Neural progenitor cell (in vitro differentiated cells): ENCODE measurements at regions not wholly inside any gene's neighbourhood (a gene's known extent, or its start where the extent isn't known, plus 50 kb on each side); places are given as distances from the start of the nearest gene placed in this dataset.

Experiments
- DNase-seq: peaks from one replicate; pipeline ENCODE4 v3.0.0-alpha.2; 2016; ENCODE audit warnings: low spot score
- H2AFZ ChIP-seq: fragments of 200-600 bp; sonication (generic); replicated peaks from 2 replicates; pipeline ENCODE4 v1.6.1; 2016; ENCODE audit warnings: antibody characterized with exemption
- H3F3A ChIP-seq: fragments of 200-600 bp; sonication (generic); 2 replicates; pipeline ENCODE4 v1.6.1; 2016; ENCODE audit warnings: antibody characterized with exemption, low read depth
- H3K27ac ChIP-seq: fragments of 200-600 bp; sonication (generic); 2 replicates; pipeline ENCODE4 v1.5.1; 2016; ENCODE audit warnings: mild to moderate bottlenecking
- H3K27me3 ChIP-seq: fragments of 200-600 bp; sonication (generic); 2 replicates; pipeline ENCODE4 v1.6.1; 2016; ENCODE audit warnings: mild to moderate bottlenecking, moderate library complexity
- H3K36me3 ChIP-seq: fragments of 200-600 bp; sonication (generic); 2 replicates; pipeline ENCODE4 v1.5.1; 2016
- H3K4me1 ChIP-seq: fragments of 200-600 bp; sonication (generic); 2 replicates; pipeline ENCODE4 v1.6.1; 2016; ENCODE audit warnings: mixed run types
- H3K4me2 ChIP-seq: fragments of 200-600 bp; sonication (generic); 2 replicates; pipeline ENCODE4 v1.6.1; 2016
- H3K4me3 ChIP-seq: fragments of 200-600 bp; sonication (generic); 2 replicates; pipeline ENCODE4 v1.5.1; 2016
- H3K79me2 ChIP-seq: fragments of 200-600 bp; sonication (generic); 2 replicates; pipeline ENCODE4 v1.6.1; 2016; ENCODE audit warnings: low read depth
- H3K9ac ChIP-seq: fragments of 200-600 bp; sonication (generic); 2 replicates; pipeline ENCODE4 v1.6.1; 2016
- H3K9me3 ChIP-seq: fragments of 200-600 bp; sonication (generic); 2 replicates; pipeline ENCODE4 v1.5.1; 2016; ENCODE audit warnings: low read depth
- H4K20me1 ChIP-seq: fragments of 200-600 bp; sonication (generic); 2 replicates; pipeline ENCODE4 v1.6.1; 2016; ENCODE audit warnings: low read depth
- H3K27ac Mint-ChIP-seq: 3 replicates; pipeline ENCODE4 v1.8.0; 2021; ENCODE audit warnings: mixed read lengths
- H3K27me3 Mint-ChIP-seq: 2 replicates; pipeline ENCODE4 v1.8.0; 2022; ENCODE audit warnings: low read depth, mild to moderate bottlenecking, inconsistent platforms, moderate library complexity, mixed read lengths; ENCODE audit not compliant: insufficient read depth
- H3K36me3 Mint-ChIP-seq: 3 replicates; pipeline ENCODE4 v1.8.0; 2021; ENCODE audit warnings: mixed read lengths
- H3K4me1 Mint-ChIP-seq: 3 replicates; pipeline ENCODE4 v1.8.0; 2021; ENCODE audit warnings: mixed read lengths
- H3K4me3 Mint-ChIP-seq: 3 replicates; pipeline ENCODE4 v1.8.0; 2021; ENCODE audit warnings: mild to moderate bottlenecking, moderate library complexity, mixed read lengths
- H3K9me3 Mint-ChIP-seq: 3 replicates; pipeline ENCODE4 v1.8.0; 2020; ENCODE audit warnings: mixed read lengths
- EZH2 ChIP-seq: fragments of 200-600 bp; sonication (generic); IDR thresholded peaks from 2 replicates; pipeline ENCODE4 v1.6.1; 2017; ENCODE audit warnings: antibody characterized with exemption, mild to moderate bottlenecking, moderate library complexity
- EZH2phosphoT487 ChIP-seq: fragments of 200-600 bp; sonication (generic); IDR thresholded peaks from 2 replicates; pipeline ENCODE4 v1.6.1; 2017; ENCODE audit warnings: antibody characterized with exemption
- TF ChIP-seq, protein P1 (sequence below): fragments of 200-600 bp; sonication (generic); IDR thresholded peaks from 2 replicates; pipeline ENCODE4 v1.5.1; 2017; ENCODE audit warnings: antibody characterized with exemption, mild to moderate bottlenecking

DNA sequence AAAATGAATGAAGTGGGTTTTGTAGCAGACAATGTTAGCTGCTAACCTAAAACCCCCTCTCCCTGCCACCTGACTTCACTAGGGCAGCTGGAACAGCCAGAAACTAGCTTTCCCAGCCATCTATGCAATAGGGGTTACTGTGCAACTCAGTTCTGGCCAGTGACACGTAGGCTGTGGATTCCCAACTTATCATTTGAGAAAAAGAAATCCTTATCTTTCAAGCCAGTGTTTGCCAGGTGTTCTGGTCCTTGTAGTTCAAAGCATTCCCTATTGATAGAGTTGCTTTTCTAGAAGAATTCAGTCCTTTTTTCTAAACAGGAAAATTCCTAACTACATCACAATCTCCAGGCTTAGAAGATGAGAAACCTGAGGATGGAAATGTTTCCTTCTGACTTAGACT lies 144.5 kb upstream of the ELAC2 start:
- H3K4me1 Mint-ChIP-seq: peaks cover 2% of the 10 kb centered on the region
- H3K9me3 Mint-ChIP-seq: peaks cover 12% of the 10 kb centered on the region
- Histone ChIP-seq H3K27me3 (no peaks in the 10 kb centered on the region), H3K9me3 (no peaks in the 10 kb centered on the region), H3K79me2 (no peaks in the 10 kb centered on the region), H3K4me1 (no peaks in the 10 kb centered on the region), H2AFZ (no peak overlapping the region), H4K20me1 (no peaks in the 10 kb centered on the region), H3F3A (no peaks in the 10 kb centered on the region), H3K4me2 (no peak overlapping the region), H3K36me3 (peaks cover 4% of the 10 kb centered on the region), H3K4me3 (no peak overlapping the region), H3K9ac (no peak overlapping the region), H3K27ac (no peak overlapping the region)
- DNase-seq: no peak
- H3K36me3 Mint-ChIP-seq: no peaks in the 10 kb centered on the region
- no peaks in the 10 kb centered on the region for H3K27me3 Mint-ChIP-seq
- no peak overlapping the region for H3K4me3 Mint-ChIP-seq
- H3K27ac Mint-ChIP-seq: no peak overlapping the region
- TF ChIP-seq EZH2 (no peak), EZH2phosphoT487 (no peak)
- TF ChIP-seq, protein P1, sequence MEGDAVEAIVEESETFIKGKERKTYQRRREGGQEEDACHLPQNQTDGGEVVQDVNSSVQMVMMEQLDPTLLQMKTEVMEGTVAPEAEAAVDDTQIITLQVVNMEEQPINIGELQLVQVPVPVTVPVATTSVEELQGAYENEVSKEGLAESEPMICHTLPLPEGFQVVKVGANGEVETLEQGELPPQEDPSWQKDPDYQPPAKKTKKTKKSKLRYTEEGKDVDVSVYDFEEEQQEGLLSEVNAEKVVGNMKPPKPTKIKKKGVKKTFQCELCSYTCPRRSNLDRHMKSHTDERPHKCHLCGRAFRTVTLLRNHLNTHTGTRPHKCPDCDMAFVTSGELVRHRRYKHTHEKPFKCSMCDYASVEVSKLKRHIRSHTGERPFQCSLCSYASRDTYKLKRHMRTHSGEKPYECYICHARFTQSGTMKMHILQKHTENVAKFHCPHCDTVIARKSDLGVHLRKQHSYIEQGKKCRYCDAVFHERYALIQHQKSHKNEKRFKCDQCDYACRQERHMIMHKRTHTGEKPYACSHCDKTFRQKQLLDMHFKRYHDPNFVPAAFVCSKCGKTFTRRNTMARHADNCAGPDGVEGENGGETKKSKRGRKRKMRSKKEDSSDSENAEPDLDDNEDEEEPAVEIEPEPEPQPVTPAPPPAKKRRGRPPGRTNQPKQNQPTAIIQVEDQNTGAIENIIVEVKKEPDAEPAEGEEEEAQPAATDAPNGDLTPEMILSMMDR: no peak

DNA sequence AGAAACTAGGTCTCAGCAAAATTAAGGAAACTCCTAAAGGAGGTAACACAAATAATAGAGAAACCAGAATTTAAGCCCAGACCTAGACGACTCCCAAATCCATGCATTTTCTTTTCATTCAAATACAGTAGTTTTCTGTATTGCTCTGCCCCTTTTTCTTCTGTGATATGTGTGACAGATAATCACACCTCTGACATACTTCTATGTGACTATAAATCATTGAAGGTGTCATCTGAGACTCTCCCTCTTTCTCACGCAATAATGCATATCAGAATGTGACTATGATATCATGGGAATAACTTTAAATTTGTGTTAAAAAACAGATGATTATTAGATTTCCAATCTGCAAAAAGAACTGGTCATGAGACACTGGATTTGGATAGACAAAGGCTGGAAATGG lies 143.0 kb upstream of the ELAC2 start:
- H3K36me3 Mint-ChIP-seq: no peaks in the 10 kb centered on the region
- no peak overlapping the region for H3K4me3 Mint-ChIP-seq
- no peaks in the 10 kb centered on the region for H4K20me1 ChIP-seq
- no peaks in the 10 kb centered on the region for H3K79me2 ChIP-seq
- no peaks in the 10 kb centered on the region for H3K27me3 ChIP-seq
- H3K27ac Mint-ChIP-seq: no peak overlapping the region
- H3K27me3 Mint-ChIP-seq: no peaks in the 10 kb centered on the region
- no peaks in the 10 kb centered on the region for H3K9me3 ChIP-seq
- H3K9ac ChIP-seq: no peak overlapping the region
- H3K4me1 Mint-ChIP-seq: peaks cover under 1% of the 10 kb centered on the region
- no peak overlapping the region for H3K4me2 ChIP-seq
- no peaks in the 10 kb centered on the region for H3K36me3 ChIP-seq
- no peaks in the 10 kb centered on the region for H3K4me1 ChIP-seq
- no peak for DNase-seq
- H3K27ac ChIP-seq: no peak overlapping the region
- no peak overlapping the region for H2AFZ ChIP-seq
- TF ChIP-seq EZH2 (no peak), EZH2phosphoT487 (no peak)
- TF ChIP-seq, protein P1: no peak
- H3K4me3 ChIP-seq: no peak overlapping the region
- no peaks in the 10 kb centered on the region for H3F3A ChIP-seq
- peaks cover 2% of the 10 kb centered on the region for H3K9me3 Mint-ChIP-seq

DNA sequence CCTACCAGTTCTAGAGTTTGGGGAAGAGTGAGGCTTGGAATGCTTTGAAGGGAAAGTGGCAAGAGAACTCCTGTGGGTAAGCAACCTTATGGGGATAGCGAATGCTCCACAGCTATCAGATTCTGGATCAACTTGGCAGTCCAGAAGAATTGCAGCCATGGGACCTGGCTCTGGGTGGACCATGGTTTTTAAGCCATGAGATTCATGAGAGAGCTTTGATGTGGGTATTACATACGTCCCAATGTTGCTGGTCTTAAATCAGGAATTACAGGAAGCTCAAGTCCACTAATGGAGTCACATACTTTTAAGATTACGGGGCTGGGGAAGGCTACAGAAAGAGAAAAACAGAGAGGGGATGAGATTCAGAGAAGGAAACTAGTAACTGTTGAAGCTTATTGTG lies 142.5 kb upstream of the ELAC2 start:
- no peak overlapping the region for H3K4me3 ChIP-seq
- no peaks in the 10 kb centered on the region for H3K27me3 ChIP-seq
- H3K27ac ChIP-seq: no peak overlapping the region
- H3K36me3 Mint-ChIP-seq: no peaks in the 10 kb centered on the region
- H3K9me3 Mint-ChIP-seq: peaks cover 2% of the 10 kb centered on the region
- TF ChIP-seq, protein P1: no peak
- TF ChIP-seq EZH2 (no peak), EZH2phosphoT487 (no peak)
- no peak overlapping the region for H3K4me2 ChIP-seq
- no peak overlapping the region for H3K27ac Mint-ChIP-seq
- H3K9ac ChIP-seq: no peak overlapping the region
- no peak for DNase-seq
- H4K20me1 ChIP-seq: no peaks in the 10 kb centered on the region
- no peaks in the 10 kb centered on the region for H3K4me1 ChIP-seq
- H3K4me1 Mint-ChIP-seq: no peaks in the 10 kb centered on the region
- H3K4me3 Mint-ChIP-seq: no peak overlapping the region
- no peaks in the 10 kb centered on the region for H3K27me3 Mint-ChIP-seq
- H3F3A ChIP-seq: no peaks in the 10 kb centered on the region
- H3K79me2 ChIP-seq: no peaks in the 10 kb centered on the region
- H3K9me3 ChIP-seq: no peaks in the 10 kb centered on the region
- H2AFZ ChIP-seq: no peak overlapping the region
- H3K36me3 ChIP-seq: no peaks in the 10 kb centered on the region
